ENCODE measurements at regions not wholly inside any gene's neighbourhood (a gene's known extent, or its start where the extent isn't known, plus 50 kb on each side); places are given as distances from the start of the nearest gene placed in this dataset.

- DNase-seq (ENCODE audit: low read depth in 2 of 2) = no peak
These were observed 105.5 kb upstream of the HDAC4 start for GRCh38 chr2:239506101-239506857.

- no peak for DNase-seq (ENCODE audit: low read depth in 2 of 2)
These were observed 103.9 kb upstream of the HDAC4 start for GRCh38 chr2:239504643-239505235.

- DNase-seq (ENCODE audit: low read depth in 2 of 2) = no peak
These were observed 101.8 kb upstream of the HDAC4 start for GRCh38 chr2:239502430-239503186.

- no peak for DNase-seq (ENCODE audit: low read depth in 2 of 2)
These were observed 100.0 kb upstream of the HDAC4 start for GRCh38 chr2:239500574-239501550.

- no peak for DNase-seq (ENCODE audit: low read depth in 2 of 2)
These were observed 99.1 kb upstream of the HDAC4 start for GRCh38 chr2:239499726-239500573.

- no peak for DNase-seq (ENCODE audit: low read depth in 2 of 2)
These were observed 98.3 kb upstream of the HDAC4 start for GRCh38 chr2:239498981-239499634.

GRCh38 chr2:239498576-239498975 lies 97.8 kb upstream of the HDAC4 start:
- no peak for DNase-seq (ENCODE audit: low read depth in 2 of 2)

- no peak for DNase-seq (ENCODE audit: low read depth in 2 of 2)
These were observed 95.9 kb upstream of the HDAC4 start for GRCh38 chr2:239496700-239497099.

- no peak for DNase-seq (ENCODE audit: low read depth in 2 of 2)
These were observed 95.0 kb upstream of the HDAC4 start for GRCh38 chr2:239495791-239496233.

GRCh38 chr2:239495175-239495574 lies 94.4 kb upstream of the HDAC4 start:
- no peak for DNase-seq (ENCODE audit: low read depth in 2 of 2)

- no peak for DNase-seq (ENCODE audit: low read depth in 2 of 2)
These were observed 93.8 kb upstream of the HDAC4 start for GRCh38 chr2:239494578-239494977.

- no peak for DNase-seq (ENCODE audit: low read depth in 2 of 2)
These were observed 88.7 kb upstream of the HDAC4 start for GRCh38 chr2:239489481-239489880.

GRCh38 chr2:239488125-239488524 lies 87.3 kb upstream of the HDAC4 start:
- no peak for DNase-seq (ENCODE audit: low read depth in 2 of 2)

- no peak for DNase-seq (ENCODE audit: low read depth in 2 of 2)
These were observed 86.5 kb upstream of the HDAC4 start for GRCh38 chr2:239487272-239487671.

- DNase-seq (ENCODE audit: low read depth in 2 of 2) = no peak
These were observed 84.8 kb upstream of the HDAC4 start for GRCh38 chr2:239485622-239486021.

GRCh38 chr2:239484571-239485355 lies 83.9 kb upstream of the HDAC4 start:
- no peak for DNase-seq (ENCODE audit: low read depth in 2 of 2)

- no peak for DNase-seq (ENCODE audit: low read depth in 2 of 2)
These were observed 82.2 kb upstream of the HDAC4 start for GRCh38 chr2:239482778-239483712.

- DNase-seq (ENCODE audit: low read depth in 2 of 2) = no peak
These were observed 78.7 kb upstream of the HDAC4 start for GRCh38 chr2:239479471-239479870.

Data from dermis microvascular lymphatic vessel endothelial cell (primary cell).